ENCODE measurements at regions not wholly inside any gene's neighbourhood (a gene's known extent, or its start where the extent isn't known, plus 50 kb on each side); places are given as distances from the start of the nearest gene placed in this dataset.

- TF ChIP-seq, protein P1, sequence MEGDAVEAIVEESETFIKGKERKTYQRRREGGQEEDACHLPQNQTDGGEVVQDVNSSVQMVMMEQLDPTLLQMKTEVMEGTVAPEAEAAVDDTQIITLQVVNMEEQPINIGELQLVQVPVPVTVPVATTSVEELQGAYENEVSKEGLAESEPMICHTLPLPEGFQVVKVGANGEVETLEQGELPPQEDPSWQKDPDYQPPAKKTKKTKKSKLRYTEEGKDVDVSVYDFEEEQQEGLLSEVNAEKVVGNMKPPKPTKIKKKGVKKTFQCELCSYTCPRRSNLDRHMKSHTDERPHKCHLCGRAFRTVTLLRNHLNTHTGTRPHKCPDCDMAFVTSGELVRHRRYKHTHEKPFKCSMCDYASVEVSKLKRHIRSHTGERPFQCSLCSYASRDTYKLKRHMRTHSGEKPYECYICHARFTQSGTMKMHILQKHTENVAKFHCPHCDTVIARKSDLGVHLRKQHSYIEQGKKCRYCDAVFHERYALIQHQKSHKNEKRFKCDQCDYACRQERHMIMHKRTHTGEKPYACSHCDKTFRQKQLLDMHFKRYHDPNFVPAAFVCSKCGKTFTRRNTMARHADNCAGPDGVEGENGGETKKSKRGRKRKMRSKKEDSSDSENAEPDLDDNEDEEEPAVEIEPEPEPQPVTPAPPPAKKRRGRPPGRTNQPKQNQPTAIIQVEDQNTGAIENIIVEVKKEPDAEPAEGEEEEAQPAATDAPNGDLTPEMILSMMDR (IDR thresholded peaks at IDR 0.05), result no peak
- TF ChIP-seq EP300 (IDR thresholded peaks at IDR 0.05), result no peak
These were observed 166.1 kb upstream of the MTPN start for GRCh38 chr7:136143271-136143670.
